ENCODE measurements at regions not wholly inside any gene's neighbourhood (a gene's known extent, or its start where the extent isn't known, plus 50 kb on each side); places are given as distances from the start of the nearest gene placed in this dataset.

DNA sequence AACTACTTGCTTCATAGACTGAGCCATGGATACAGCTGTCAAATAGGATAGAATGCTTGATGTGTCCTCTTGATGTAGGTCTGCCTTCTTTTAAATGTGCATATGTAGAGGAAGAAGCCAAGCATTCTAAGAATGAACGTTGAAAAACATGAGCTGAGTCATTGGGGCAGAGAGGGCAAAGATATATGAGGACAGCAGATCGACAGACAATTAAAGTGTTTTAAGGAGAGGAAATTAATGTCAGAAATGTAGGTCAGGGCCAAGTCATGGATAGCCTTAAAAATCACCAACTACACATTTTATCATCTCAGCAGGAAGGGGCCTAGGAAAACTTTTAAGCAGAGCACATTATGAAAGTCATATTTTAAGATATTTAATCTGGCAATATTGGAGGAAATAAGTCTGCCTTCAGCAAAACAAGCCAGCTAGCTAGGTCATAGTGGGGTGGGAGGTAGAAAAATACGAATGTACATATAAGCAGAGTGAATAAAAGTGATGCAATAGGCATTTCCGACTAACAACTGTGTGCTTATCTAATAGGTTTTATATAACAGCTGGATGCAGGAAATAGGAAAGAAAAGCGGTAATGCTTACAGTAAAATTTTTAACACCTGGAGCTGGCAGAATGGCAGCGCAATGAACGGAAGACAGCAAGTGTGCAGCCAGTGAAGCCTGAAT lies 638.3 kb upstream of the TPK1 start:
- H3K79me2 ChIP-seq (ENCODE audit: control insufficient read depth in 1 of 2, insufficient read depth in 2 of 2, low read length in 2 of 2) = no peaks in the 10 kb centered on the region
- no peak for DNase-seq (ENCODE audit: low read depth in 1 of 2, low spot score in 2 of 2)
- no peaks in the 10 kb centered on the region for H3K9me3 ChIP-seq (ENCODE audit: insufficient read depth in 2 of 2, low read depth in 1 of 2, low read length in 1 of 2)
- no peak overlapping the region for H2AK5ac ChIP-seq (ENCODE audit: low read depth, low read length)
- no peak overlapping the region for H3K18ac ChIP-seq (ENCODE audit: extremely low read depth, low read length)
- no peak overlapping the region for H3K4me2 ChIP-seq (ENCODE audit: insufficient read depth in 1 of 2, low read depth in 2 of 2, low read length in 2 of 2)
- H2BK15ac ChIP-seq (ENCODE audit: low read length) = no peak overlapping the region
- no peak overlapping the region for H2BK20ac ChIP-seq (ENCODE audit: low read length)
- H3K27ac ChIP-seq (ENCODE audit: low read depth, low read length) = no peak overlapping the region
- H3K4me1 ChIP-seq (replicated peaks in 1 of 4; ENCODE audit: control insufficient read depth in 3 of 4, insufficient read depth in 4 of 4, low read length in 3 of 4) = no peaks in the 10 kb centered on the region
- no peaks in the 10 kb centered on the region for H3K36me3 ChIP-seq (ENCODE audit: control insufficient read depth in 2 of 4, insufficient read depth in 4 of 4, low read length in 3 of 4)
- ChIA-PET CTCF (ENCODE audit: partially characterized antibody) (no interaction called here), POLR2A (ENCODE audit: partially characterized antibody) (no interaction called here)
- H3K14ac ChIP-seq (ENCODE audit: insufficient read length) = no peak overlapping the region
- no peak overlapping the region for H2BK12ac ChIP-seq (ENCODE audit: low read depth, low read length)
- no peak overlapping the region for H2AFZ ChIP-seq (ENCODE audit: low read length)
- no peak for TF ChIP-seq JUN (IDR thresholded peaks at IDR 0.05; ENCODE audit: low read depth, low read length)
- TF ChIP-seq KDM5A (IDR thresholded peaks at IDR 0.05; ENCODE audit: low read length) = no peak
- TF ChIP-seq FOSL1 (IDR thresholded peaks at IDR 0.05; ENCODE audit: insufficient read depth, low read depth, low read length) = no peak
- no peak for TF ChIP-seq TEAD4 (IDR thresholded peaks at IDR 0.05; ENCODE audit: low read depth, low read length)
- TF ChIP-seq BACH1 (IDR thresholded peaks at IDR 0.05; ENCODE audit: low read length) = no peak
- no peak for TF ChIP-seq SUZ12 (IDR thresholded peaks at IDR 0.05; ENCODE audit: low read length)
- TF ChIP-seq KDM1A (IDR thresholded peaks at IDR 0.05; ENCODE audit: borderline replicate concordance, low read length) = no peak
- no peak for TF ChIP-seq YY1 (IDR thresholded peaks at IDR 0.05; ENCODE audit: low read depth, low read length)
- H3K23ac ChIP-seq (ENCODE audit: insufficient read length) = no peak overlapping the region
- H2BK5ac ChIP-seq (ENCODE audit: low read depth, low read length) = no peak overlapping the region
- no peak overlapping the region for H4K5ac ChIP-seq (ENCODE audit: insufficient read length, low read depth, low read length)
- H3K27me3 ChIP-seq (replicated peaks in 1 of 4; ENCODE audit: control insufficient read depth in 3 of 4, extremely low read depth in 1 of 4, insufficient read depth in 3 of 4, low read length in 3 of 4) = no peaks in the 10 kb centered on the region
- no peak overlapping the region for H4K8ac ChIP-seq (ENCODE audit: extremely low read depth, insufficient read depth, low read length)
- H4K20me1 ChIP-seq (replicated peaks in 1 of 2; ENCODE audit: control insufficient read depth in 1 of 2, insufficient read depth in 2 of 2, low read length in 2 of 2) = no peaks in the 10 kb centered on the region
- no peak overlapping the region for H3K4ac ChIP-seq (replicated peaks; ENCODE audit: insufficient read length, low read depth, low read length)
- no peaks in the 10 kb centered on the region for H3K79me1 ChIP-seq (ENCODE audit: low read depth, low read length)
- H3K23me2 ChIP-seq (ENCODE audit: low read depth, low read length) = no peaks in the 10 kb centered on the region; the same call in 1 of the 2 replicates
- H3K4me3 ChIP-seq (ENCODE audit: extremely low read depth in 1 of 4, insufficient read depth in 2 of 4, low read depth in 3 of 4, low read length in 4 of 4) = no peak overlapping the region
- no peak overlapping the region for H2BK120ac ChIP-seq (replicated peaks; ENCODE audit: low read depth, low read length)
- FAIRE-seq = no peak
- H4K91ac ChIP-seq (replicated peaks; ENCODE audit: insufficient read length, low read length) = no peak overlapping the region
- H3K56ac ChIP-seq (replicated peaks; ENCODE audit: insufficient read length, low read depth, low read length) = no peak overlapping the region
- 76% methylated on average over 7 of the region's 7 CpGs; no CpG with 5 or more reads in 1 of the 2 experiments for WGBS, 2 experiments (ENCODE audit: extremely low coverage in 1 of 2, insufficient coverage in 1 of 2, insufficient read length in 1 of 2, insufficient replicate concordance in 2 of 2, low coverage in 1 of 2, low lambda C conversion rate in 2 of 2, missing lambda C conversion rate in 1 of 2)
- H3K9ac ChIP-seq (replicated peaks in 1 of 4; ENCODE audit: extremely low read depth in 1 of 4, low read depth in 3 of 4, low read length in 3 of 4) = no peak overlapping the region
